ENCODE measurements at regions not wholly inside any gene's neighbourhood (a gene's known extent, or its start where the extent isn't known, plus 50 kb on each side); places are given as distances from the start of the nearest gene placed in this dataset.

- TF ChIP-seq POLR2A (IDR thresholded peaks at IDR 0.05; ENCODE audit: low read depth, low read length): no peak
- no peak for TF ChIP-seq SMC3 (IDR thresholded peaks at IDR 0.05; ENCODE audit: low read depth, low read length)
- TF ChIP-seq RAD21 (IDR thresholded peaks at IDR 0.05; ENCODE audit: low read length): no peak
- TF ChIP-seq CTCF (conservative IDR thresholded peaks at IDR 0.05; ENCODE audit: low read depth, low read length): no peak
- no peak for TF ChIP-seq BHLHE40 (IDR thresholded peaks at IDR 0.05; ENCODE audit: low read depth, low read length)
- TF ChIP-seq, protein P1, sequence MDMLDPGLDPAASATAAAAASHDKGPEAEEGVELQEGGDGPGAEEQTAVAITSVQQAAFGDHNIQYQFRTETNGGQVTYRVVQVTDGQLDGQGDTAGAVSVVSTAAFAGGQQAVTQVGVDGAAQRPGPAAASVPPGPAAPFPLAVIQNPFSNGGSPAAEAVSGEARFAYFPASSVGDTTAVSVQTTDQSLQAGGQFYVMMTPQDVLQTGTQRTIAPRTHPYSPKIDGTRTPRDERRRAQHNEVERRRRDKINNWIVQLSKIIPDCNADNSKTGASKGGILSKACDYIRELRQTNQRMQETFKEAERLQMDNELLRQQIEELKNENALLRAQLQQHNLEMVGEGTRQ (IDR thresholded peaks at IDR 0.05; ENCODE audit: low read depth, low read length): no peak
- no peak for TF ChIP-seq CEBPB (IDR thresholded peaks at IDR 0.05; ENCODE audit: low read depth, low read length)
- TF ChIP-seq ELK1 (IDR thresholded peaks at IDR 0.05; ENCODE audit: borderline replicate concordance, low read depth, low read length): no peak
Measured at GRCh38 chr12:11545484-11546330, 103.8 kb upstream of the ETV6 start.
